Neural progenitor cell (in vitro differentiated cells): ENCODE measurements at regions not wholly inside any gene's neighbourhood (a gene's known extent, or its start where the extent isn't known, plus 50 kb on each side); places are given as distances from the start of the nearest gene placed in this dataset.

Experiments
- CTCF ChIP-seq: fragments of 200-600 bp; sonication (generic); IDR thresholded peaks from 2 replicates; pipeline ENCODE4 v1.5.1; 2017; ENCODE audit warnings: antibody characterized with exemption, mild to moderate bottlenecking
- EZH2 ChIP-seq: fragments of 200-600 bp; sonication (generic); IDR thresholded peaks from 2 replicates; pipeline ENCODE4 v1.6.1; 2017; ENCODE audit warnings: antibody characterized with exemption, mild to moderate bottlenecking, moderate library complexity

DNA sequence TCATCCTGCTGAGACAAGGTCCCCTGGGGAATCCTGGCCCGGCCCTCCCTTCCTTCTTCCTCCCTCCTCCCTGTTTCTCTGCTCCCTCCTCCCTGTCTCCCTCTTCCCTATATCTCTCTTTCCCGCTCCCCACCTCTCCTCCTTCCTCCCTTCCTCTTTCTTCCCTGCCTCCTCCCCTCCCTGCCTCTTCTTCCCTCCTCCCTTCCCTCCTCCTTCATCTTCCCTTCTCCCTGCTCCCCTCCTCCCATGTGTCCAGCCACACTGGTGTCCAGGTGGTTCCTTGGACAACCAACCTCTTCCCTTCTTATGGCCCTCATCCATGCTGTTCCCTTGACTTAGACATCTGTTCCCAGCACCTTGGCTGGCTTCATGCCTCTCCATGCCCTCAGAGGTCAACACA, 258.1 kb downstream of the MN1 start:
- TF ChIP-seq CTCF = no peak
- TF ChIP-seq EZH2 = no peak
